WI38 (cell line): ENCODE measurements at regions not wholly inside any gene's neighbourhood (a gene's known extent, or its start where the extent isn't known, plus 50 kb on each side); places are given as distances from the start of the nearest gene placed in this dataset.

Source experiments
- H3K4me3 ChIP-seq: 2 replicates; pipeline ENCODE4 v1.5.1; 2011; ENCODE audit warnings: low read depth, mild to moderate bottlenecking, control low read depth, low read length
- CTCF ChIP-seq: IDR thresholded peaks from 2 replicates; pipeline ENCODE4 v1.5.1; 2012; ENCODE audit warnings: low read depth, mild to moderate bottlenecking, control low read depth, low read length

- no peak for TF ChIP-seq CTCF
- no peak overlapping the region for H3K4me3 ChIP-seq
Observed at GRCh38 chr9:73030370-73031030, 77.6 kb upstream of the ALDH1A1 start.

- H3K4me3 ChIP-seq, result no peak overlapping the region
- no peak for TF ChIP-seq CTCF
Observed at GRCh38 chr9:73029346-73029745, 76.5 kb upstream of the ALDH1A1 start.

- TF ChIP-seq CTCF, result no peak
- H3K4me3 ChIP-seq, result no peak overlapping the region
Observed at GRCh38 chr9:73026375-73026774, 73.5 kb upstream of the ALDH1A1 start.

GRCh38 chr9:73024601-73025034 is 71.8 kb upstream of the ALDH1A1 start:
- H3K4me3 ChIP-seq, result no peak overlapping the region

GRCh38 chr9:73023025-73023541 is 70.2 kb upstream of the ALDH1A1 start:
- no peak overlapping the region for H3K4me3 ChIP-seq
- peak; percentile 83 for TF ChIP-seq CTCF

More at GRCh38 chr9:73024601-73025034, 71.8 kb upstream of the ALDH1A1 start:
- no peak for TF ChIP-seq CTCF

- TF ChIP-seq CTCF, result no peak
- H3K4me3 ChIP-seq, result no peak overlapping the region
Observed at GRCh38 chr9:73022353-73022752, 69.5 kb upstream of the ALDH1A1 start.

GRCh38 chr9:73020877-73021276 is 68.0 kb upstream of the ALDH1A1 start:
- no peak overlapping the region for H3K4me3 ChIP-seq
- no peak for TF ChIP-seq CTCF
